Stimulated activated effector memory CD8-positive, alpha-beta T cell treated with anti-CD3 and anti-CD28 coated beads, Interleukin-12 subunit alpha, Interleukin-12 subunit beta, amount 100 ng/mL, for 72 hours (primary cell): ENCODE measurements at regions not wholly inside any gene's neighbourhood (a gene's known extent, or its start where the extent isn't known, plus 50 kb on each side); places are given as distances from the start of the nearest gene placed in this dataset.

Experiments
- ATAC-seq: fragments of 150-1000 bp; cut with Tn5 transposase; 2 replicates; pipeline ENCODE4 v1.10.0; 2021
- DNase-seq, 2 donors: peaks; one replicate each; pipeline ENCODE4 v3.0.0; 2021 to 2022; ENCODE audit warnings: low spot score in 2 of 2
- H3K27ac Mint-ChIP-seq: one replicate; pipeline ENCODE4 v1.8.0; 2022; ENCODE audit warnings: mild to moderate bottlenecking, mixed read lengths
- H3K36me3 Mint-ChIP-seq: one replicate; pipeline ENCODE4 v1.8.0; 2022; ENCODE audit warnings: mild to moderate bottlenecking, mixed read lengths
- H3K4me1 Mint-ChIP-seq: one replicate; pipeline ENCODE4 v1.8.0; 2022; ENCODE audit warnings: mixed read lengths
- H3K4me3 Mint-ChIP-seq: one replicate; pipeline ENCODE4 v1.8.0; 2022; ENCODE audit warnings: mild to moderate bottlenecking, mixed read lengths
- H3K9me3 Mint-ChIP-seq: one replicate; pipeline ENCODE4 v1.8.0; 2022; ENCODE audit warnings: mixed read lengths

DNA sequence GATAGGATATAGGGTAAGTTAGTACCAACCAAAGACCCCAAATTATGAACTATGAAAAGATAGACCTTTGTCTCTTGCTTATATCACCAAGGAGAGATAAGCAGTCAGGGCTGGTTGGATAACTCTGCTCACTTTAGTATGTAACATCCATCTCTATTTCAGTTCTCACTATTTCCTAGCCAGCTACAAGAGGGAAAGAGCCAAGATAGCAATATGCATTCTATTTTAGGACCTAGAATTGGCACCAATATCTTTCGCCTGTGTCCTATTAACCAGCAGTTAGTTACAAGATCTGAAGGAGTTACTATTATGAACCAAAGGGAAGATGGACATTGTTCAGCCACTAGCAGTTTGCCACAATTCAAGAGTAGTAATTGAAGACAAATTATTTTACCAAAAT is 457.5 kb downstream of the NSUN3 start:
- H3K27ac Mint-ChIP-seq = no peak overlapping the region
- no peaks in the 10 kb centered on the region for H3K36me3 Mint-ChIP-seq
- H3K9me3 Mint-ChIP-seq = peaks cover 15% of the 10 kb centered on the region
- ATAC-seq (no peak), DNase-seq (no peak)
- no peak overlapping the region for H3K4me3 Mint-ChIP-seq
- H3K4me1 Mint-ChIP-seq = no peaks in the 10 kb centered on the region

DNA sequence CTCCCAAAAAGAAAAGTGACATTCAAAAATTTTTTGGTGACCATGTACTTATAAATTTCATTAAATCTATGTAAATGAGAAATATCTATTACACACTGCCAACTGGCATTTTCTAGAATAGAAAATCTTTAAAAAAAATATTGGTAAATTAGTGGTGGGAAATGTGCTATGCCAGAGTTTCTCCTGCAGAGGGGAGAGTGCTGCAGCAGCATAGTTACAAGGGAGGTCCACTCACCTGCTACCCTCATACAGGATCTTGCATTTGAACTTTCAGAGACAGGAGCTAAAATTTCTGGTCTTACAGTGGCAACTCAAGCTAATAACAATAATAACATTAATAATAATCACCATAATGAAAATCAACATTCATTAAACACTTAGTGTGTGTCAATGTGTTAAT is 459.6 kb downstream of the NSUN3 start:
- no peak overlapping the region for H3K4me3 Mint-ChIP-seq
- peaks cover 14% of the 10 kb centered on the region for H3K9me3 Mint-ChIP-seq
- no peaks in the 10 kb centered on the region for H3K4me1 Mint-ChIP-seq
- no peak overlapping the region for H3K27ac Mint-ChIP-seq
- ATAC-seq = no peak
- H3K36me3 Mint-ChIP-seq = no peaks in the 10 kb centered on the region
- DNase-seq = no peak

DNA sequence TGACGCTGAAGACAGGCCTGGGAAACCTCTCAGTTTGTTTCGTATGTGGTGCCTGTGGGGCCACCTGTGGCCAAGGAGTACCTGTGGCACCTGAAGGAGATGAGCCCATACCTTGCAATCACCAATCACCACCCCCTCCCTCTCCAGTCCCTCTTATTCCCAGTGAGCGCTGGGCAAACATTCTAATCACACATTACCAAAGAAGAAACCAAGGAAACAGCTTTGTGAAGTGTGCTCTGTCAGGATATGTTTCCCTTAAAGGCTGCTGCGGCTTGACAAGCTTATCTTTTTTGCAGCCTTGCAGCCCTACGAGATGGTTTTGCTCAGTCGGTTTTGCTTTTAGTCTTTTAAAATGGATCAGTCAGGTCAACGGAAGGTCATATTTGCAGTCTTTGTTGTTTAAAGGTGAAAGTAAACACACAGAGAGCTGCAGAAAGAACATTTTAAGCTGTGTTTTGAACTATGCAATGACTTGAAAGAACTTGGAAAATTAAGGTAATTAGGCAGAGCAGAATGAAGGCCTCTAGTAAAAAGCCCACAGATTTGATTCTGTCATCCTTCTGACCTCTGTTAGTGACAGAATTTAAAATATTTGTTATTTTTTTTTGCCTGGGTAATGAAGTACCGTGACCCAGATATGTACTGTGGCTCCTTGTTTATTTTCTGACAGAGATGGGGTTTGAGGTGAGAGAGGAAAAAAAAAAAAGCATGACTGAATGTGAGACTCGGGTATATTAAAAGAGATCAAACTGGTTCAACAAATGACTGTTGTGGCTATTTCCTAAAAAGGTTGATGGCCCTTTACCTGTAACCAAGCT is 461.4 kb downstream of the NSUN3 start:
- no peaks in the 10 kb centered on the region for H3K36me3 Mint-ChIP-seq
- no peak overlapping the region for H3K4me3 Mint-ChIP-seq
- ATAC-seq (no peak), DNase-seq (no peak)
- peaks cover 11% of the 10 kb centered on the region for H3K9me3 Mint-ChIP-seq
- no peaks in the 10 kb centered on the region for H3K4me1 Mint-ChIP-seq
- no peak overlapping the region for H3K27ac Mint-ChIP-seq

DNA sequence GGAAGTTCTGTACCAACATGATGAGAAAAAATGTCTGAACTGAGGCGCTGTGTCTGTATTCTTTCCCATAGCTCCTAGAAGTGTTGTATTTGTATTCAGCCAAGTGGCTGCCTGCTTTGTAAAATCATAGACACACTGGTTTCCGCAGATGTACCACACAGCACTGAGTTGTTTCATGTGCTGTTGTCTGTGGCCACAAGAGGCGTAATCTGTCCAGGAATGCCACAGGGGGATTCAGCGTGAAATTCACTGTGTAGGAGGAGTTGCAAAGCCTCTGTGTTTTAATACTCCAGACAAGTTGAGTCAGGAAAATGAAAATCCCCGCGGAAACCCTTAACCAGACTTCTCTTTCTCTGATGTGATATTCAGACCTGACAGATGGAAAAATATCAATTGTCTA is 462.2 kb downstream of the NSUN3 start:
- peaks cover 11% of the 10 kb centered on the region for H3K9me3 Mint-ChIP-seq
- ATAC-seq (no peak), DNase-seq (no peak)
- H3K4me1 Mint-ChIP-seq = no peaks in the 10 kb centered on the region
- H3K36me3 Mint-ChIP-seq = no peaks in the 10 kb centered on the region
- H3K4me3 Mint-ChIP-seq = no peak overlapping the region
- H3K27ac Mint-ChIP-seq = no peak overlapping the region

DNA sequence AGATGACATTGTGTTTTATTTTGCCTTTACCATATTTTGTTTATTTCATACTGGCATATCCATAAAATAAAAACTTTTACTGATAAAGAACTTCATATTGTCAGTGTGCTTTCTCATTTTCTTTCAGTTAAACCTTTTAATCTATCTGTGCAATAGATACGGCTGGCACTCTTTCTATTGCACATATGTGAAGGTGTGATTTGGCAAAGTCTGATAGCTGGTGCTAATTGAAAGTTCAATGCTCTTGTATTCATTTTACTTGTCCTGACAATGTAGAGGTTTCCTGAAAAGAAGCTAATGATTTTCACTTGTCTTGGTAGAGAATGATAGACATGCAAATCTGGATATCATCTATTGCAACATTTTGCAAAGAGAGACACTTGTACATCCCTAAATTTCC is 467.0 kb downstream of the NSUN3 start:
- H3K36me3 Mint-ChIP-seq = no peaks in the 10 kb centered on the region
- H3K4me3 Mint-ChIP-seq = no peak overlapping the region
- H3K27ac Mint-ChIP-seq = no peak overlapping the region
- no peak for ATAC-seq
- DNase-seq = no peak
- no peaks in the 10 kb centered on the region for H3K4me1 Mint-ChIP-seq
- peaks cover 2% of the 10 kb centered on the region for H3K9me3 Mint-ChIP-seq

DNA sequence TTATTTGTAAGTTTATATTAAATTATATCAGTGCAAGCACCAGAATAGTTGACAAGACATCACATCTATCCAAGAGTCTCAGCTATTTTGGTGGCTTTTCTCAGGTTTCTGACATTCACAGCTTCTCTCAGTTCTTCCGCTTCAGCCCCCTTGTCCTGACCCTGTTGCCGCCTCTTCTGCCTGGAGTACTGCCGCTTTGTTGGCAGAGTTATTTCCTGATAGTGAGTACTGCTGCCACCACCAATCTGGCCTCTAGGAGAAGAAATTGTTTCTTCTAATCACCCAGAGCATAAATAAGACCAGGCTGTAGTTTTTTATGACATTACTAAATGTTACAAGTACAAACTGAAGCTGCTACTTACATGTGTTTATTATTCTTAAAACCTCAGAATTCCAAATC is 470.1 kb downstream of the NSUN3 start:
- Mint-ChIP-seq H3K27ac (no peak overlapping the region), H3K4me1 (no peaks in the 10 kb centered on the region)
- no peak for DNase-seq

DNA sequence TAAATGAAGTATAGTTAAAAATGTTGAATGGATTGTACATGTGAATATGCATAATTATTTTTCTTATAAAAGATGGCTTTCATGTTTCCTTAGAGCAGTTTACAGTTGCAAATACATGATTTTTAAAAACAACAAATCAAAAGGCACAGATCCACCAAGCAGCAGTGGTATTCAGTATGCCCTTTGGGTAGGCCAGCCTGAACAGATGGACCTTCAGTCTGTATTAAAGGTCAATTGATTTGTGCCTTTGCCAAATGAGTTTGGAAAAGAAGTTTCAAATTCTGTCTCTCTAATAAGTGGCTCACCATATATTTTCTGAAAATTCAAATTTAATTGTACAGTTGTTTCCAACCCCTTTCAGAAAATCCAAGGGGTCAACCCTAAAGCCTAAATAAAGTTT is 477.1 kb downstream of the NSUN3 start:
- ATAC-seq = no peak

More for the DNA sequence above, 470.1 kb downstream of the NSUN3 start:
- H3K9me3 Mint-ChIP-seq = peaks cover 3% of the 10 kb centered on the region
- no peak for ATAC-seq
- no peaks in the 10 kb centered on the region for H3K36me3 Mint-ChIP-seq
- H3K4me3 Mint-ChIP-seq = no peak overlapping the region

DNA sequence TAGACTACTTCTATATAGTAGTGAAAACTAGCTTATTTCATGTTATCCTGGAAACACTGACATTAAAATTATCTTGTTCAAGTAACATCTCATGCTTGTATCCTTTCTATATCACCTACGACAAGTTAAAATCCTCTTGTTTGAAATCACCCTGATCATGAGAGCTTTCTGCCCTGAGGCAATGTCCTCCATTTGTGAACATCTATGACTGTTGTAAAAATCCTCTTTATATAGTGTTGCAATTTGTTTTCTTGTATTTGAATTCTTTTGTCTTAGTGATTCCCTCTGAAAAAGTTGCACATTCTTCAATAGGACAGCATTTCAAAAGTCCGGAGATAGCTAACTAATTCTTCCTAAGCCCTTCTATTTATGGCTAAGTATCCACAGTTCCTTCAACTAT is 480.3 kb downstream of the NSUN3 start:
- H3K36me3 Mint-ChIP-seq = no peaks in the 10 kb centered on the region
- peaks cover 10% of the 10 kb centered on the region for H3K9me3 Mint-ChIP-seq
- DNase-seq (no peak), ATAC-seq (no peak)
- no peak overlapping the region for H3K4me3 Mint-ChIP-seq
- no peak overlapping the region for H3K27ac Mint-ChIP-seq
- no peaks in the 10 kb centered on the region for H3K4me1 Mint-ChIP-seq

More for the DNA sequence above, 477.1 kb downstream of the NSUN3 start:
- H3K27ac Mint-ChIP-seq = no peak overlapping the region
- H3K9me3 Mint-ChIP-seq = peaks cover 13% of the 10 kb centered on the region
- H3K4me3 Mint-ChIP-seq = no peak overlapping the region
- no peaks in the 10 kb centered on the region for H3K4me1 Mint-ChIP-seq
- DNase-seq = no peak
- no peaks in the 10 kb centered on the region for H3K36me3 Mint-ChIP-seq

DNA sequence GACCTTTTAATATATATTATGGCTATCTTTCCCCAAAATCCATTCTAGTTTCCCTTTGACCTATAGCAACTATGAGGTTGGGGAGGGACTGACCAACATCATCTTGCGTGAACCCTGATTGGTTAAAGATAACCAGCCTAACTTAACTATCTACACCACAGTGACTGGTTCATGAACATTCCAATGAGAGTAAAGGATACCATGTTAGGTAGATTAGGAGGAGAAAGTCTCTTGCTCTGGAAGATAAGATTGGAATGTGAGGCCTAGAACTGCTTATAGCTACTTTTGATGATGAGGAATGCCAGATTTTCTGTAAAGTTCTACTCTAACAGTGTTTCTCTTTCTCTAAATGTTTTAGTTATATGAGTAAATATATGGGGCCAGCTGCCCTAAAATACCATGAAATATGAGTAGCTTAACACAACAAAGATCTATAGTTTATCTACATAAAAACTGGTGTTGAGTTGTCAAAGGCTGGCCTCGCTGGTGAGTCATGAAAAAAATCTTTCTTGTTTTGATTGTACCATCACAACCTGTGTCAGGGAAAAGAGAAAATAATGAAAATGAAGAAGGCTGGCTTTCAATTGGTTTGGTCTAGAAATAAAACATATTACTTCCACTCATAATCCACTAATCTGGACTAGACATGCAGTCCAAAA is 481.4 kb downstream of the NSUN3 start:
- H3K36me3 Mint-ChIP-seq = no peaks in the 10 kb centered on the region
- no peak for DNase-seq
- no peak for ATAC-seq
- no peaks in the 10 kb centered on the region for H3K4me1 Mint-ChIP-seq
- no peak overlapping the region for H3K27ac Mint-ChIP-seq
- H3K4me3 Mint-ChIP-seq = no peak overlapping the region
- H3K9me3 Mint-ChIP-seq = peaks cover 9% of the 10 kb centered on the region

DNA sequence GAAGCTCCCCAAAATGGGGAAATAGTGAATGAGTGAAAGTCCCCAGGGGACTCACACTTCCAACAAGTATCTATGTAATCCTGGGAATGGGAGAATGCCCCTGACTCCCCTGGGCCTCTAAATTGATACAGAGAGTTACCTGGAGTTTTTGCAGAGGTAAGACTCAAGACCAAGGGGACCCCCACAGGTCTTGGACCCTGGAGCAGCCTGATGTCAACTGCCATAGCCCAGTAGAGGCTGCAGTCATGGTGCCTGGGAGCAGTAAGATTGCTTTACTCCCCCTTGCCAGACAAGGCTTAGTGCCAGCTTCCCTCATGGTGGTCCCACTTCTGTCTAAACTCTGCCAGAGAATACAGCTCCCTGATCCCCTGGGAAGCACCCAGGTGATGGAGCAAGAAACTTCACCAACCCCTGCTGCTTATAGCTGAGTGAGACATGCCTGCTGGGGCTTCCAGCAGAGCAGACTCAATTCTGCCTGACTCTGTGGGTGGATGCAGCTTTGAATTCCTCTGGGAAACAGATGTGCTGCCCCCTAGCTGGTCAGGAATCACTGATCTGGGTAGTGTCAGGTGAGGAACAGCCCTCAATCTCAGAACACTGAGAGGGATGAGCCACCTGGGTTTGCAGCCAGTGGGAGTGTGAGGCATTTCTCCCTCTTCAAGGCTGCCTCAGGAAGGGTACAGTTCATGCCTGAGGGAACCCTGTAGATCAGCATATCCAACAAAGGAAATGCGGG is 485.9 kb downstream of the NSUN3 start:
- Mint-ChIP-seq H3K4me1 (no peaks in the 10 kb centered on the region), H3K27ac (no peak overlapping the region), H3K4me3 (no peak overlapping the region), H3K36me3 (no peaks in the 10 kb centered on the region), H3K9me3 (peaks cover 14% of the 10 kb centered on the region)
- DNase-seq (no peak), ATAC-seq (peak; percentile 16)

DNA sequence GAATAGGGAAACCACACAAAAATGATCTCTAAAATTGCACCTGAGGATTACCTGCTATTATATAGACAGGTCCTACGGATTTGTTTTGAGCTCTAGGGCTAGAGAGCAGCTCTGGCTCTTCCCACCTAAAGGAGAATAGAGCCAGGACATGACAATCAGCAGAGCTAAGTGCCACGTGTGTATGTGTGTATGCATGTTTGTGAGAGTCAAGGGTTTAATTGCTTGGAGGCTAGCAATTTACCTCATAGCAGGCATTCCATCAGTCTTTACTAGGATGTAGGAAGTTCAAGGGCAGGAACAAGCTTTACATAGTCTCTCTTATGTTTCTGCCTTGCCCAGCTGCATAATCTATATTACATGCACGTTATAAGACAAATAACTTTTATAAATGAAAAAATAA is 498.2 kb downstream of the NSUN3 start:
- Mint-ChIP-seq H3K36me3 (no peaks in the 10 kb centered on the region), H3K4me3 (no peak overlapping the region), H3K9me3 (peaks cover 4% of the 10 kb centered on the region), H3K27ac (no peak overlapping the region), H3K4me1 (no peaks in the 10 kb centered on the region)
- ATAC-seq = no peak
- no peak for DNase-seq

DNA sequence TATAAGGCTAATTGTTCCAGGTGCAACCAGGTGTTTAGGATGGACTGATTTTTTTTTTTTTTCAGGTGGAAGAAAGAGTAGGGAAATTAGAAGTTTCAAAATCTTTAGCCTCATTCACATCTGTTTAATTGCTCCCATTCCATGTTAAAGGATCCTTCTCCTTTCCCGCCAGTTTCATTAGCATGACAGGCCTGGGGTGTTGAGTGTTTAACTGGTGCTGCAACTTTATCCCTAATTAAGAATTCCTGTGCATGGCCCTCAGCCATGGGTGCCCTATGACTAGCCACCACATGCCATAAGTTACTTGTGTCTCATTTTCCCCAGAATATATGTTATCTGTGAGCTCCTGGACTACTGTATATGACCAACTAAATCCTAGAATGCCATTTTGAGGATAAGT is 501.4 kb downstream of the NSUN3 start:
- Mint-ChIP-seq H3K36me3 (no peaks in the 10 kb centered on the region), H3K4me3 (no peak overlapping the region), H3K9me3 (peaks cover 9% of the 10 kb centered on the region), H3K4me1 (no peaks in the 10 kb centered on the region), H3K27ac (no peak overlapping the region)
- ATAC-seq (no peak), DNase-seq (no peak)

DNA sequence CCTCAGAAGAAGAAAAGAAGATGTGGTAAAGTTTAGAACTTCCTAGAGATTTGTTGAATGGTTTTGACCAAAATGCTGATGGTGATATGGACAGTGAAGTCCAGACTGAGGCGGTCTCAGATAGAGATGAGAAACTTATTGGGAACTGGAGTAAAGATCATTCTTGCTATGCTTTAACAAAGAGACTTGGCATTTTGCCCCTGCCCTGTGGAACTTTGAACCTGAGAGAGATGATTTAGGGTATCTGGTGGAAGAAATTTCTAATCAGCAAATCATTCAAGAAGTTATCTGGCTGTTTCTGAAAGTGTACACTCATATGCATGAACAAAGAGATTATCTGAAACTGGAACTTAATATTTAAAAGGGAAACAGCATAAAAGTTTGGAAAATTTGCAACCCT is 505.2 kb downstream of the NSUN3 start:
- Mint-ChIP-seq H3K27ac (no peak overlapping the region), H3K36me3 (no peaks in the 10 kb centered on the region), H3K4me1 (no peaks in the 10 kb centered on the region), H3K9me3 (peaks cover 11% of the 10 kb centered on the region), H3K4me3 (no peak overlapping the region)
- DNase-seq = no peak
- no peak for ATAC-seq

DNA sequence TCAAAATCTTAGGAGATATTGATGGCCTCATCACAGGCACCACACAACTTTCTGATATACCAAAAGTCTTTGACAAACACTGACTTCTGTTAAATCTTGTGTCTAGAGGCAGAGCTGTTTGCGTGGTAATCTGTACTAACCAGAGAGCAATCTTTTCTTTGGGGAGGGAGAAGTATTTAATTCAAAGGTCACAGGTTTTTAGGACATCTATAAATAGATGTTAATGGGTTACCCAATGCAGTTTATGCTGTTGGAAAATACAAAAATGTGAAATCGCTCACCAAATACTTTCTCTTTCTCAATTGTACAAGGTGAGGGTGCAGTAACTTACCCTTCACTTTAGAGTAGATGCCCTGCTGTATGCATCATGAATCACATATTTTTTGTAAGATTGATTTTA is 510.5 kb downstream of the NSUN3 start:
- DNase-seq = no peak
- Mint-ChIP-seq H3K36me3 (no peaks in the 10 kb centered on the region), H3K9me3 (peaks cover 13% of the 10 kb centered on the region), H3K4me3 (no peak overlapping the region), H3K27ac (no peak overlapping the region), H3K4me1 (no peaks in the 10 kb centered on the region)
- no peak for ATAC-seq

DNA sequence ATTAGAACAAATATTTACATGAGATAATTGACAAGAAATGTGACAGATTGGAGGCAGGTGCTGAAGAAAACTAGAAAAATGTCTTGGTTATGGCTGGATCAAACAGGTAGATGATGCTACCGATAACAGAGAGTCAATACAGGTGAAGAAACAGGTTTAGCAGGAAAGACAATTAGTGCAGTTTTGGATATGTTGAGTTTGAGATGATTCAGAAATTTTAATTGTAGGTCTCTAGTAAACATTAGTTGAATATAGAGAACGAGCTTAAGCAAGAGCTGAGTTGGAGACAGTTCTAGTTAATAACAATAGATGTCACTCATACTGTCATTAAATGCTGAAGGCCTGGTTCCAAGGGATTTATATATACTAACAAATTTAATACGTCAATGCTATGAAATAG is 524.4 kb downstream of the NSUN3 start:
- Mint-ChIP-seq H3K36me3 (no peaks in the 10 kb centered on the region), H3K27ac (no peak overlapping the region), H3K9me3 (peaks cover 31% of the 10 kb centered on the region), H3K4me1 (no peaks in the 10 kb centered on the region), H3K4me3 (no peak overlapping the region)
- ATAC-seq (no peak), DNase-seq (no peak)
